HG02970 (cell line): ENCODE measurements at regions not wholly inside any gene's neighbourhood (a gene's known extent, or its start where the extent isn't known, plus 50 kb on each side); places are given as distances from the start of the nearest gene placed in this dataset.

Experiments
- ATAC-seq: cut with Tn5 transposase; IDR thresholded peaks from one replicate; pipeline ENCODE4 v1.9.1; 2021; ENCODE audit warnings: mild to moderate bottlenecking, moderate library complexity, moderate number of reproducible peaks; ENCODE audit not compliant: unreplicated experiment, low FRiP score

- ATAC-seq, result no peak
Measured at GRCh38 chr4:180105362-180105761, 2137.8 kb upstream of the TENM3 start.

- no peak for ATAC-seq
Measured at GRCh38 chr4:180106122-180106521, 2137.1 kb upstream of the TENM3 start.

- ATAC-seq, result no peak
Measured at GRCh38 chr4:180106997-180107396, 2136.2 kb upstream of the TENM3 start.

- ATAC-seq, result no peak
Measured at GRCh38 chr4:180116840-180117239, 2126.4 kb upstream of the TENM3 start.

- ATAC-seq, result no peak
Measured at GRCh38 chr4:180120068-180120467, 2123.1 kb upstream of the TENM3 start.

GRCh38 chr4:180134091-180134866, 2108.9 kb upstream of the TENM3 start:
- no peak for ATAC-seq

- ATAC-seq, result no peak
Measured at GRCh38 chr4:180141734-180142133, 2101.5 kb upstream of the TENM3 start.

- no peak for ATAC-seq
Measured at GRCh38 chr4:180148737-180149136, 2094.5 kb upstream of the TENM3 start.

- ATAC-seq, result no peak
Measured at GRCh38 chr4:180150818-180151217, 2092.4 kb upstream of the TENM3 start.

GRCh38 chr4:180152831-180153230, 2090.4 kb upstream of the TENM3 start:
- ATAC-seq, result no peak

- ATAC-seq, result no peak
Measured at GRCh38 chr4:180153587-180153986, 2089.6 kb upstream of the TENM3 start.

GRCh38 chr4:180156684-180157083, 2086.5 kb upstream of the TENM3 start:
- no peak for ATAC-seq

GRCh38 chr4:180160195-180160983, 2082.8 kb upstream of the TENM3 start:
- ATAC-seq, result no peak

GRCh38 chr4:180164799-180165198, 2078.4 kb upstream of the TENM3 start:
- no peak for ATAC-seq

- ATAC-seq, result no peak
Measured at GRCh38 chr4:180169394-180169793, 2073.8 kb upstream of the TENM3 start.

GRCh38 chr4:180169966-180170365, 2073.2 kb upstream of the TENM3 start:
- ATAC-seq, result no peak

- no peak for ATAC-seq
Measured at GRCh38 chr4:180179146-180179545, 2064.1 kb upstream of the TENM3 start.

- ATAC-seq, result no peak
Measured at GRCh38 chr4:180189666-180190065, 2053.5 kb upstream of the TENM3 start.

GRCh38 chr4:180190382-180190781, 2052.8 kb upstream of the TENM3 start:
- no peak for ATAC-seq

- no peak for ATAC-seq
Measured at GRCh38 chr4:180197471-180197870, 2045.7 kb upstream of the TENM3 start.

GRCh38 chr4:180203349-180203748, 2039.9 kb upstream of the TENM3 start:
- no peak for ATAC-seq

GRCh38 chr4:180205276-180205675, 2037.9 kb upstream of the TENM3 start:
- no peak for ATAC-seq
